ENCODE measurements at regions not wholly inside any gene's neighbourhood (a gene's known extent, or its start where the extent isn't known, plus 50 kb on each side); places are given as distances from the start of the nearest gene placed in this dataset.

DNA sequence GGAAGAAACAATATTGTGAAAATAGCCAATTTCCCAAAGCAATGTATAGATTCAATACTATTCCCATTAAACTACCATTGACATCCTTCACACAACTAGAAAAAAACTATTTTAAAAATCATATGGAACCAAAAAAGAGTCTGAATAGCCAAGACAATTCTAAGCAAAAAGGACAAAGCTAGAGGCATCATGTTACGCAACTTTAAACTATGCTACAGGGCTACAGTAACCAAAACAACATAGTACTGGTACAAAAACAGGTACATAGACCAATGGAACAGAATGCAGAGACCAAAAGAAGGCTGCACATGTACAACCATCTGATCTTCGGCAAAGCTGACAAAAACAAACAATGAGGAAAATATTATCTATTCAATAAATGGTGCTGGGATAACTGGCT, 233.3 kb upstream of the TMPRSS15 start:
- TF ChIP-seq CTCF (IDR thresholded peaks at IDR 0.05; ENCODE audit: insufficient read depth, low read depth, low read length) (no peak), EZH2 (IDR thresholded peaks at IDR 0.05; ENCODE audit: insufficient read depth, low read length) (no peak)

Data from astrocyte (in vitro differentiated cells and primary cell).